Dedifferentiated amniotic fluid mesenchymal stem cell (primary cell): ENCODE measurements at regions not wholly inside any gene's neighbourhood (a gene's known extent, or its start where the extent isn't known, plus 50 kb on each side); places are given as distances from the start of the nearest gene placed in this dataset.

ENCODE experiments used
- DNase-seq: peaks from one replicate; pipeline ENCODE4 v3.0.0-alpha.2; 2016; ENCODE audit errors: extremely low spot score

DNA sequence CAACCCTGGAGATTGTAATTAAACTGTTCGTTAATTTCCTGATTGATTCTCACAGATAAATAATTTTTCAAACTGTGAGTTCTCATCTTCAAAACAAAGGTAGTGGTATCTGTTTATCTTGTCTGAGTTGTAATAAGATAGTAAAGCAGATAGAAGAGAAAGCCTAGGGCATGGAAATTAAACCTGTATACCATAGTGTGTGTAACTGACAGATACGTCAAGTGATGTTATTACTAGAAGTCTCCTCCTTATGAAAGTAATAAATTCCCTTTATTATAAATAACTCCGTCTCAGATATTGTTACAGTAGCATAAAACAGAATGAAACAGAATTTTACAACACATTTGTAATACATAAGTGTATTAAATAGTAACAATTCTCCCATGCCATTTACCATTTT lies 1065.1 kb downstream of the SLITRK1 start:
- DNase-seq: no peak

DNA sequence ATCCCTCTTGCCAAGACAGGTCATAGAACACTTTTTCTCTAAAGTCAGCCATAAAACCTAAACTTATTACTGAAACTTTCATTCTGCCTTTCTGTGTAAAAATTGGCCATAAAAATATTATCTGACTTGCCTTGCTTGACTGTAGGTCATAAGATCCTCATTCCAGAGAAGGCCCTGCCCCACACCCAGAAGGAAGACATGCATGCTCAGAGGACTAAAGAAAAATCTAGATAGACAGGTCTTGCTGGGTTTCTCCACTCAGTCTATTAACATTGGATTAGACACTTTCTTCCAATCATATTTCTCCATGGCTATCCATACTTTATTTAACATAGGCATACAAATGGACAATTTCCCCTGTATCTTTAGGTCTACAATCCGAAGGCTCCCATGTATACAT lies 1066.5 kb downstream of the SLITRK1 start:
- no peak for DNase-seq

DNA sequence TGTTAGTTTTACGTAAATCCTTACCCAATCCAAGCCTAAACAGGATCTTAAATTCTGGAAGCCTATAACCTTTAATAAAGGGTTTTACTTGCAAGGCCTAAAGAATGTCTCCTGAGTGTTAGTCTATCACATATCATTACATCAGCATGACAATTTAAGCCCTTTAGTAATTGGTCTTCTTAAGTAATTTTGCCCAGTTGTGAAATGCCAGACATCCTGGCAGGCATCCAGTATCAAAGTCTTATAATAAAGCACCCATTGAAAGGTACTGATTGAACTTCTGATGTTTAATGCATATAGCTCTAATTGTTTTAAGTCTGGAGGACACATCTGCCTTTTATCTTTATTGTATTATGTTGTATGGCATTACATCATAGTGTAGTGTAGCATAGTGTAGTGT lies 1078.9 kb downstream of the SLITRK1 start:
- no peak for DNase-seq

DNA sequence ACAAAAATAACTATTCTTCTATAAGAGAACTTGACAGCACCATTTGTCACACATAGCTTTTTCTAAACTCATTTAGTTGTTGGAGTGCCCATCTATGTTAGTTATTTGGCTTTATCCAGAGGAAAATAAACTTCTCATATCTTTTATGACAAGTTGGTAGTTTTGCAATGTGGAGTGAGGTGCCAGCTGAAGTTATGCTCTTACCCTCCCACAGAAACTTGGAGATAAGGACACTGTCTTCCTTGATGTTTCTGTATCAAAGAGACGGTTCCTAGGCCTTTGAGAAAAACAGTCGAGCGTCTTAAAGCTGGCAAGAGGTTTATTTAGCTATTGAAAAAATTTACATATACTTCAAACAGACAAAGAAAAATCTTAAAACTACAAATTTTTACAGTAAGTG lies 1079.7 kb downstream of the SLITRK1 start:
- DNase-seq: no peak

DNA sequence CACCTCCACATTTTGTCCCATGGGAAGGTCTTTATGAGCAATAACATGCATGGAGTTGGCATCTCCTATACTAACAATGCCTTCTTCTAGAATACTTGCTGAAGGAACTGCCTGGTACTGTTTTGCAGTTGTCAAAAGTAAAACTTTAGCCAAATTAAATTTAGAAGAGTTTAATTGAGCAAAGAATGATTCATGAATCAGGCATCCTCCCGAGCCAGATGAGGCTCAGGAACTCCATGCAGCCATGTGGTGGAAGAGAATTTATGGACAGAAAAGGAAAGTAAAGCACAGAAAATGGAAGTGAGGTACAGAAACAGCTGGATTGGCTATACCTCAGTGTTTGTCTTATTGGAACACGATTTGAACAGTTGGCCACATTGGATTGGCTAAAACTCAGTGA lies 1081.9 kb downstream of the SLITRK1 start:
- peak; percentile 24 for DNase-seq

DNA sequence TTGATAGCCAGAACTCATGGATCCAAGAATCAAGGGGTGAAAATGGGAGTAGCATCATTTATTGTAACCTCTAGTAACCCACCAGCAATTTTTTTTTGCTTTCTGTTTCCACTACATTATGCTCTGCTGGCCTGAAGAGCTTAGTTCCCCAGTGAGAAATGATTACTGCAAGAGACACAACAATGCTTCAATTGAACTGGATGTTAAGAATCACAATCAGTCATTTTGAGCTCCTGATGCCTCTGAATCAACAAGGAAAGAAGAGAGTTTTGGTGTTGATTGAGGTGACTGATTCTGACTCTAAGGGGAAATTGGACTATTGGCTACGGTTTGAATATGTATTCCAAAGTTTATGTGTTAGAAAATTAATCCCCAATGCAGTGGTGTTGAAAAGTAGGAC lies 1084.4 kb downstream of the SLITRK1 start:
- no peak for DNase-seq

DNA sequence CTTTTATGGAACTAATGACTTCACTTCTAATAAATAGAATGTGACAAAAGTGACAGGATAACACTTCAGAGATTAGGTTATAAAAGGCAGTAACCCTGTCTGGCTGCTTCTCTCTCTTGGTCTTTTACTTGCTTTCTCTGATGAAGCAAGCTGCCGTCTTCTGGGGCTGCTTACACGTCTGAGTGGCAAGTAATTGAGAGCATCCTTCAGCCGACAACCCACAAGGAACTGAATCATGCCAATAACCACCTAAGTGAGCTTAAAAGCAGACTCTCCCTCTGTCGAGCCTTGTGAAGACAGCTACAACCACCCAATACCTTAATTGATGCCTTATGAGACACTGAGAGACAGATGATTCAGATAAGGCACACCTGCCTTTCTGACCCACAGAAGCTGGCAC lies 1091.2 kb downstream of the SLITRK1 start:
- no peak for DNase-seq

DNA sequence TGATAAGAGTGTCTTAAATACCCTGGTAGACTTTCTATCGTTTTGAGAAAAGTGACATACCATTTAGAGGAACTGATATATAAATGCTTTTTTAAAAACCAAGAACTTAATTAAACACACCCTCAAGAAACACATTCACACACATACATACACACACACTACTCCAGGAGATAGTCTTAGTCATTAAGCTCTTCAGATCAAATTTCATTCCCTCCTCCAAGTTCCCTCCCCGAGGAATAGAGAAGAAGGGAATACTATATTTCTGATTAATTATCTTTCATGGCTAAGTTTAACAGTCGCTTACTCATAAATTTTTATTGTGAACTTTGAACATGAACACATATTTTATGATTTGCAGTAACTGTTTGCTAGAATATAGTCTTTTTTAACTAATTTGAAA lies 1109.5 kb downstream of the SLITRK1 start:
- DNase-seq: no peak

DNA sequence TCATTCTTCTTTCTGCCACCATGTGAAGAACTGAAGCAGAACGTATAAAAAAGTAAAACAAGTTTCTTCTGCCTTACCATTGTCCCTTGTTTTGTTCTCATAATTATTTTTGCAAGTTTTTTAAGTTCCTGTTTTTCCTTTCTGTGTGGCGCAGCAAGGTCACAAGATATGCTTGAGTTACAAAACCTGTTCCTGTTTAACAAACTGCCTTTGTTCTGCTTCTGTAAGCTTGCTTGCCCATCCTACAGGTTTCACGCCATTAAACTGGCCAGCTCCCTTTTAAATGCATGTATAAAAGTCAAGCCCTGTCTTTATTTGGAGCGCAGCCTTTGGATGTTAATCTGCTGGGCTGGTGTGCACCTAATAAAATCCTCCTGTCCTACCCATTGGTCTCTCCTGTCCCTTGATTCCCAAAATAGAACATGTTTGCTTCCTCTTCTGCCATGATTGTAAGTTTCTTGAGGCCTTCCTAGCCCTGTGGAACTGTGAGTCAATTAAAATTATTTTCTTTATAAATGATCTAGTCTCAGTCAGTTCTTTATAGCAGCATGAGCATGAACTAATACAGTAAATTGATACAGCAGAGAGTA lies 1115.4 kb downstream of the SLITRK1 start:
- DNase-seq: no peak

DNA sequence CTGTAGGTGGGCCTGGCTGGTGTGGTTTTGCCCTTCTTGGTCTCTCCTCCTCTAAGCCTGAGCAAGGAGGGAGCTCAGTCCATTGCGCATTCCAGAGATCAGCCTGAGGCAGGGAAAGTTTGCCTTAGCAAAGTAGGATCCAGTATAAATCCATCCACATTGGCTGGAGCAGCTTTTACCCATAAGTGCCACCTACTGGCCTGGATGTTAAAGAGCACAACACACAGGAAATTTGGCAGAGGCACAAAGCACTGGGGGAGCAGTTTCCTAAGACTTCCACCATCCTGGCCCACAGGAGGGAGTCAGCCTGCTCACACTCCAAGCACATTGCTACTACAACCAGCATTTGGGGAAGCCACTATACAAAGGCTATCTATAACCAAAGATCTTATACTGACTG lies 1124.2 kb downstream of the SLITRK1 start:
- DNase-seq: no peak

DNA sequence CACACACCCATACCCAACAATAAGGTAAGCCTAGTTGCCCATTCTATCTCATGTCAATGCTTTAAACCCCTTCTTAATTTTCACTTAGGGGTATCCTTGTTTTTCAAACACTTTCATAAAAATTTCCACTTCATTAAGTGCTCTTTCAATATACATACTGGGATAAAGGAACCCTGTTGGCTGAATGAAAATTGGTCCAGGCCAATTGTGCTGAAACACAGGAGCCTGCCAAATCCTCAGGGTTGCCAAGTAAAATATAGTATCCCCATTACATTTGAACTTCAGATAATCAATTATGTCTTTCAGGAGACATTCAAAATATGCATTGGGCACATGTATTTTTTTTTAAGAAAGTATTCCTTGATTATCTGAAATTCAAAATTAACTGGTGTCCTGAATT lies 1131.1 kb downstream of the SLITRK1 start:
- DNase-seq: no peak

DNA sequence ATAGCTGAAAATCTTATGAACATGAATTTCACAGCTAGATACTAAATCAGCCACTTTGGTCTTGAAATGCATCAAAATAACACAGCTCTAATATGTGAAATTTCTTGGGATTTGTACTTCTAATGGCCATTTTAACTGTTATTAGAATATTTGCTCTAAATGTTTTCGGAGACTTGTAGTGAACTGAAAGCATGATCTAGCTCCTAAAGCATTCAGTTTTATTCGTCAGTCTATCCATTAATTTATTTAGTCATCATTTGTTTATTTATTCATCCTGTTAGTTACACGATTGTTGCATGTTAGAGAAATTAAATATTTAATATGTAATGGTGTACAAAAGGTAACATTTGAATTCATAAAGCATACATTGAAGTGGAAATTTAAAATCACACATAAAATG lies 1132.7 kb downstream of the SLITRK1 start:
- DNase-seq: no peak

DNA sequence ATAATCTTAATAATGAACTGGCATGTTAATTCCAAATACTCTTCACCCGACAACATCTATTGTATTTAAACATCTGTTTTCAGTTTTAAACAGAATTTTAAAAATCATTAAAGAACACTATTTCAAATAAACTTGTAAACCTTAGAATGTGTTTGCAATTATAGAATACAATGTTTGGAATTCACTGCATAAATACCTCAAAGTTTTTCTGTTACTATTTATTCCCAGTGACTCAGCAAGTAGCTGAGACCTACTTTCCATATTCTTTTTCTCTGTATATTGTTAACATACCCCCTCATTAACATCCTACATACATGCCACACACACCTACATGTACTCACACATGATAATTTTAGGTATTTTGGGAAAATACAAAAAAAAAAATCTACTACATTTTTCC lies 1134.3 kb downstream of the SLITRK1 start:
- DNase-seq: peak; percentile 86

DNA sequence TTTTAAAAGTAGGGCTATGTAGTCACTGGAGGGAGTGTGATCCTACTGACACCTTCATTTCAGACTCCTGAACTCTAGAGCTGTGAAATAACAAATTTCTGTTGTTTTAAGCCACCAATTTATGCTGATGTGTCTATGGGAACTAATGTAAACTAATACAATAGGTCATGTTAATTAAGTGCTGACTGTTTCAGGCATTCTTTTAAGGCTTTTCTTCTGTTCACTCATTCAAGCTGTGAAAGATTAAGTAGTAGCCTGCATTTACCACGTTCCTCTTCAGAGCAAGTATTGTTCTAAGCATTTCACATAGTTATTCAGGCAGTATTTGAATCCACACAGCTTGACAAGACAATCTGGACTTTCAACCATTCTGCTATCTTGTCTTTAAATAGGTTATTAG lies 1135.0 kb downstream of the SLITRK1 start:
- no peak for DNase-seq

DNA sequence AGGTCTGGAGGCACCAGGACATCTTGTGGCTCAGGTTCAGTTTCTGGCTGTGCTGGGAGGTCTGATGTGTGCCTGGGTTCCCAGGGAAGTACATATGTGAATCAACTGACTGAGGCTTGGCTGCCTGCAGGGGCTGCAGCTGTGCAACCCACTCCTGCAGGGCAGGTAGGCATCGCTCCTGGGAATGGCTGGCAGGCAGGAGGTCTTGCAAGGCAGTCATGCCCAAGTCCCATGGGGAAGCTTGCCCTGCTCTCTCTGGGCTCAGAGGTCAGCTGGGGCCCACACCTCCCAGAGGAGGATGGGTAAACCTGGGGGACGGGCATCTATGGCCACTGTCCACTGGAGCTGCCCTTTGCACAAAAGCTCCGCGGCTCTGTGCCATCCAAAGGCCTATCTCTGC lies 1141.8 kb downstream of the SLITRK1 start:
- DNase-seq: no peak

DNA sequence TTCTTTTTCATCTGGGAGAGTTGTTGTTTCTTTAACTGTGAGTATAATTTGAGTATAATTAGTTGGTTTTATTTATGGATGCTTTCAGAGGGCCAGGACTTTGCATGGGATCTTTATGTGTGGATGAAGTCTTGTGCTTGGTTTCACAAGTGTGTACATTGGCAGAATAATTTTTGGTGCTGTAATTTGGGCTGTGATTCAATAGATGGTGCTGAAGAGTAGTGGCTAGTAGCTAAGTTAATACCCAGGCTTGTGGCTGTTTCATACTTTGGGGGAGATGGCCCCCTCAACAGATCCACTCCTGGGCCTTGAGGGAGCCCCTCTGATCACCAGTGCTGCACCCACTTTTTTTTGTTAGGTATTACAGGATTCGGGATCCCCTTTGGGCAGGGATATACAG lies 1142.4 kb downstream of the SLITRK1 start:
- no peak for DNase-seq

DNA sequence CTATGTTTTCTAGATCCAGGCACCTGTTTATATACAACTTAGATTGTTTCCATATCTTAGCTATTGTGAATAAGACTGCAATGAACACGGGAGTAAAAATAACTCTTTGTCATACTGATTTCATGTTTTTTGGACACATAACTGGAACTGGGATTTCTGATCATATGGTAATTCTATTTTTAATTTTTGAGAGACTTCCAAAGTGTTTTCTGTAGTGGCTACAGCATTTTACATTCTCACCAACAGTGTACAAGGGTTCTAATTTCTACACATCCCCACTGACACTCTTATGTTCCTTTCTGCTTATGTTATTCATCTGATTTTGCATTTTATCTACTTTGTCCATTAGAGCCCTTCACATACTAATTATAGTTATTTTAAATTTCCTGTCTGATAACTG lies 1152.9 kb downstream of the SLITRK1 start:
- DNase-seq: no peak

DNA sequence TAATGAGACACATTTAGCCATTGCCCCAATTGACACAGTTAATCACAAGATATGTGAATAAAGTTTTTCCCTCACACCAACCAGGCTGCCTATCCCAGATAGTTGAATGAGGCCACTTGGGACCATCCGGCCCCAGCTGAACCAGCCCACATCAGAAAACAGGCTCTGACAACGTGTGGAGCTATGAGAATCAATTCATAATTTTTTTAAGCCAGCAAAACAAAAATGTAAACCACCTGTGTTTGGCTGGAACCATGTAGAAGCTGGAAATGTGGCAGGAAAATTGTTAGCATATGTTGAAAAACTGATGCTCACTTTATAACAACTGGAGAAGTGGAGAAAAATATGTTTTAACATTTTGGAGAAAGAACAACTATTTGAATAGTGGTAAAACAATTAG lies 1161.3 kb downstream of the SLITRK1 start:
- no peak for DNase-seq

DNA sequence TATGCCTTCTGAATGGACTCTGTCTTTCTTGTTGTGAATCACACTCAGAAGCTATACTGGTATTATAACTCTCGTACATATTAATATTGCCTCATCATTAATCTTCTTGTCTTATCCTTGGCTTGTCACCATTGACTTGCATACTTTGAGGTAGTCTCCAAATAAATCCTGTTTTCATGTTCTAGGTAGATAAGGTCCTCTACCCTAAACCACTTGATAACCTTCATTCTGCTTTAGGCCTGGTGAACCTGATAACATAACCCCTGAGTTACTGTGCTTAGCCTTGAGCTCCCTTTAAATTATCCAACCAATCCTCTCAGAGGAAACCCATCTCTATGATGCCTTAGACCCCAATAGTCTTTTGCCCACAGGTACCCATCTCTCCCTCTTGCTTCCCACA lies 1162.3 kb downstream of the SLITRK1 start:
- DNase-seq: no peak

DNA sequence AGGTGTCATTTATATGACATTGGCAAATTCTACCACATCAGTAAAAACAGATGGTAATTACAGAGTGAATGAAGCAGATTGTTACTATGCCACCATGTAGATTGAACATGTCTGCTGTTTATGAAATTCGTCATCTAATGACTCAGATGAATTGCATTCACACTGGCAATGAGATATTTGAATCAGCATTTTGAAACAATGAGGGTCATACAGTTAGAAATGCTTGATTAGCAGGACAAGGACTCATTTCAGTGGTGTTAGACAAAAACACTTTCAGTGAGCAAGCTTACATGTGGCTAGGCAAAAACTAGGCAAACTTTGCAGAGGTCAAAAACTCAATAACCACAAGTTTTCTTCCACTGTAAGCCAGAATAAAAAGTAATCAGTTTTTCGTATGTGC lies 1165.0 kb downstream of the SLITRK1 start:
- DNase-seq: no peak

DNA sequence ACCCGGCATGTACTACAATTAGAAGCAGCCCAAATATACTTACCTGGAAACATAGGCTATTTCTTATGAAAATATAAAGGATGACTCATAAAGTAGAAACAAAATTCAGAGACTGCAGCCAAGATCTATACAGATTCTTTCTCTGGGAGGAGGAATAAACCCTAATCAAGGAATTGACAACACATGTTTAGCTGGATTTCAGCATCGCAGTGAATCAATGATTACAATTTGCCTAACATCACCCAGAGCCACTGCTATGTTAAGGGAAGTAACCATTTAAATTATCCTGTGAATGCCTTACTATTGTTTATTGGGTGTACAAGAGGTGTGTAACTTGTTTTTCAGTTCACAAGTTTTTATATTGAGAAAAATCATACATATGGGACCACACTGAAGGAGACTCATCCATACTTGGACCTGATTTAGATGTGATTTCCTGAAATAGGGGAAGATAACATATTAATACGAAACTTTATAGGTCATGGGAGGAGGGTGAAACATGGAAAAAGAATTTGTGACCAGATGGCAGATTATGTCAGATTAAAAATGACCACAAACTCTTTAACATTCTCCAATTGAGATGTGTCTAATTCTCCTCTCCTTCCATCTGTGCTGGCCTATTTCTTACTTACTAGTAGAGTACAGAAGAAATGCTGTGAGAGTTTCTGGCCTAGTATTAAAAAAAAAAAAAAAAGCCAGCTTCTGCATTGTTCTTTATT lies 1168.4 kb downstream of the SLITRK1 start:
- peak; percentile 33 for DNase-seq

DNA sequence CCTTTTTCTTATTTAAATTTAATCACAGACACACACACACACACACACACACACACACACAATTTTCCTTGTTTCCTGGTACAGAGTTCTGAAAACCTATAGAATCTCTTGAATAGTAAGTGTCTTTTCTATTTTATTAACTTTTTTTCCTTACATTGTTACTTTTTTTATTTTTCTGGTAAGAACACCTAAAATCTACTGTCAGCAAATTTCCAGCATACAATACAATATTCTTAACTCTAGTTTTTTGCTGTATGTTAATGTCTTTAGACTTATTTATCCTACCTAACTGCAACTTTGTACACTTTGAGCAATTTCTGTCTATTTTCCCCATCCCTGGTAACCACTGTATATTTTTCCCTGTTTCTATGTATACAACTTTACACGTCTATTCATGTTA lies 1179.8 kb downstream of the SLITRK1 start:
- no peak for DNase-seq

DNA sequence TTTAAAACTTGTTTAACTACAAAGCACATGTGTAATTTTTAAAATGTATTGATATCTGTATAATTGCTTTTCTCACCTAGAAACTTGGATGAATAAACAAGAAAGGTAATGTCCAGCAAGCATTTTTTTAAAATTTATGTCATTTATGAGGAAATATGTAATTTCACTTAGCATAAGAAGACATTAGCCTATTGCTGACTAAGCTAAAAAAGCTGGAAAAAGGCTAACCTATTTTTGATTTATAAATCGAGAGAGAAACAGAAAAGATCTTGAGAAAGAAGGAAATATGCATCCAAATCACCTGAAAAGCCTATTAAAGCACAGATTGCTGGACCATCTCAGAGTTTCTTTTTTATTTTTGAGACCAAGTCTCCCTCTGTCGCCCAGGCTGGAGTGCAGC lies 1181.3 kb downstream of the SLITRK1 start:
- no peak for DNase-seq

DNA sequence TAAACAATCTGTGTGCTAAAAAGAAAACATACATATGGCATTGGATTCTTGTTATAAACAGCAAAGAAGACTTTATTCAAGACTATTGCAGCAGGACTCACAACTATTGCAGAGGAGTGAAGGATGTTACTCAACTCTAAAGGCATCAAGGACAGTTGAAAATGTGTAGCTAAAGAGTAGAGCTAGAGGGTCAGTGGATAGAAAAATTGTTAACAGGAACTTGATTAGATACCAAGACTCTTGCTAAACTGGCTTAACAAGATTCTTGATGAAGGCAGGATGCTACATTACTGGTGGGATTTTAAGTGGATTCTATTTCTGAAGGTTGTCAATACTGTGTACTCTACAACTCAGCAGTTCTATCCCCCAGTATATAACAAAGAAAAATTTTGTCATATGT lies 1183.3 kb downstream of the SLITRK1 start:
- DNase-seq: no peak
